ENCODE measurements at regions not wholly inside any gene's neighbourhood (a gene's known extent, or its start where the extent isn't known, plus 50 kb on each side); places are given as distances from the start of the nearest gene placed in this dataset.

- POLR2A ChIA-PET, result no interaction called here
- H3K4me3 ChIP-seq (ENCODE audit: low read depth, low read length), result no peak overlapping the region
- H3K36me3 ChIP-seq (ENCODE audit: control insufficient read depth, insufficient read depth, low read length), result no peaks in the 10 kb centered on the region
- no peaks in the 10 kb centered on the region for H3K4me1 ChIP-seq
- intact Hi-C loops (cut with micrococcal nuclease; ENCODE audit: unreplicated experiment), result no loop called here
- no peaks in the 10 kb centered on the region for H3K27me3 ChIP-seq (replicated peaks; ENCODE audit: control insufficient read depth, insufficient read depth, low read length)
- H3K27ac Mint-ChIP-seq (ENCODE audit: unreplicated experiment), result no peak overlapping the region
- no peak for DNase-seq
- peaks cover 5% of the 10 kb centered on the region; the same call in 1 of the 2 replicates for H3K9me3 ChIP-seq
- no peaks in the 10 kb centered on the region for H3K36me3 Mint-ChIP-seq (ENCODE audit: insufficient read depth, unreplicated experiment)
- no peaks in the 10 kb centered on the region for H3K4me1 Mint-ChIP-seq (ENCODE audit: low read depth, unreplicated experiment)
- CTCF ChIA-PET, result interaction anchor here (0.8 to 0.9 kb wide), 2 partner anchors 42 to 89 kb away, joined by 3 to 6 read pairs; no protein-coding TSS in a partner anchor
- TF ChIP-seq CTCF (IDR thresholded peaks at IDR 0.05; ENCODE audit: insufficient read depth in 1 of 2, low read depth in 1 of 2, low read length in 1 of 2, severe bottlenecking in 1 of 2, unreplicated experiment in 1 of 2), result no peak
- H3K27me3 Mint-ChIP-seq (ENCODE audit: insufficient read depth, unreplicated experiment), result peaks cover 7% of the 10 kb centered on the region
- no TSS peak for BruUV-seq (replicated peaks)
- no peak overlapping the region for H3K4me3 Mint-ChIP-seq (ENCODE audit: unreplicated experiment)
- H3K9me3 Mint-ChIP-seq (ENCODE audit: unreplicated experiment), result no peaks in the 10 kb centered on the region
Measured at GRCh38 chr17:79443026-79443425, 167.8 kb downstream of the RBFOX3 start.

- Mint-ChIP-seq H3K4me1 (ENCODE audit: low read depth, unreplicated experiment) (no peaks in the 10 kb centered on the region), H3K36me3 (ENCODE audit: insufficient read depth, unreplicated experiment) (no peaks in the 10 kb centered on the region), H3K4me3 (ENCODE audit: unreplicated experiment) (no peak overlapping the region), H3K27ac (ENCODE audit: unreplicated experiment) (no peak overlapping the region), H3K27me3 (ENCODE audit: insufficient read depth, unreplicated experiment) (peaks cover 7% of the 10 kb centered on the region), H3K9me3 (ENCODE audit: unreplicated experiment) (no peaks in the 10 kb centered on the region)
- no TSS peak for BruUV-seq (replicated peaks)
- TF ChIP-seq CTCF (IDR thresholded peaks at IDR 0.05; ENCODE audit: insufficient read depth in 1 of 2, low read depth in 1 of 2, low read length in 1 of 2, severe bottlenecking in 1 of 2, unreplicated experiment in 1 of 2), result no peak
- H3K4me1 ChIP-seq, result no peaks in the 10 kb centered on the region
- H3K9me3 ChIP-seq, result no peaks in the 10 kb centered on the region
- no peak for DNase-seq
- H3K36me3 ChIP-seq (ENCODE audit: control insufficient read depth, insufficient read depth, low read length), result no peaks in the 10 kb centered on the region
- CTCF ChIA-PET, result no interaction called here
- intact Hi-C loops (cut with micrococcal nuclease; ENCODE audit: unreplicated experiment), result no loop called here
- no peak overlapping the region for H3K4me3 ChIP-seq (ENCODE audit: low read depth, low read length)
- H3K27me3 ChIP-seq (replicated peaks; ENCODE audit: control insufficient read depth, insufficient read depth, low read length), result no peaks in the 10 kb centered on the region
- POLR2A ChIA-PET, result no interaction called here
Measured at GRCh38 chr17:79441356-79442160, 169.3 kb downstream of the RBFOX3 start.

- ChIA-PET POLR2A (no interaction called here), CTCF (no interaction called here)
- Histone ChIP-seq H3K27me3 (replicated peaks; ENCODE audit: control insufficient read depth, insufficient read depth, low read length) (no peaks in the 10 kb centered on the region), H3K4me1 (no peaks in the 10 kb centered on the region), H3K9me3 (no peaks in the 10 kb centered on the region), H3K4me3 (ENCODE audit: low read depth, low read length) (no peak overlapping the region), H3K36me3 (ENCODE audit: control insufficient read depth, insufficient read depth, low read length) (no peaks in the 10 kb centered on the region)
- no peak for DNase-seq
- no peak for TF ChIP-seq CTCF (IDR thresholded peaks at IDR 0.05; ENCODE audit: insufficient read depth in 1 of 2, low read depth in 1 of 2, low read length in 1 of 2, severe bottlenecking in 1 of 2, unreplicated experiment in 1 of 2)
- no TSS peak for BruUV-seq (replicated peaks)
- Mint-ChIP-seq H3K9me3 (ENCODE audit: unreplicated experiment) (no peaks in the 10 kb centered on the region), H3K27me3 (ENCODE audit: insufficient read depth, unreplicated experiment) (peaks cover 7% of the 10 kb centered on the region), H3K27ac (ENCODE audit: unreplicated experiment) (no peak overlapping the region), H3K4me3 (ENCODE audit: unreplicated experiment) (no peak overlapping the region), H3K36me3 (ENCODE audit: insufficient read depth, unreplicated experiment) (no peaks in the 10 kb centered on the region), H3K4me1 (ENCODE audit: low read depth, unreplicated experiment) (no peaks in the 10 kb centered on the region)
- intact Hi-C loops (cut with micrococcal nuclease; ENCODE audit: unreplicated experiment), result no loop called here
Measured at GRCh38 chr17:79440251-79440650, 170.6 kb downstream of the RBFOX3 start.

Measured in Caco-2 (cell line).